ENCODE measurements at regions not wholly inside any gene's neighbourhood (a gene's known extent, or its start where the extent isn't known, plus 50 kb on each side); places are given as distances from the start of the nearest gene placed in this dataset.

DNA sequence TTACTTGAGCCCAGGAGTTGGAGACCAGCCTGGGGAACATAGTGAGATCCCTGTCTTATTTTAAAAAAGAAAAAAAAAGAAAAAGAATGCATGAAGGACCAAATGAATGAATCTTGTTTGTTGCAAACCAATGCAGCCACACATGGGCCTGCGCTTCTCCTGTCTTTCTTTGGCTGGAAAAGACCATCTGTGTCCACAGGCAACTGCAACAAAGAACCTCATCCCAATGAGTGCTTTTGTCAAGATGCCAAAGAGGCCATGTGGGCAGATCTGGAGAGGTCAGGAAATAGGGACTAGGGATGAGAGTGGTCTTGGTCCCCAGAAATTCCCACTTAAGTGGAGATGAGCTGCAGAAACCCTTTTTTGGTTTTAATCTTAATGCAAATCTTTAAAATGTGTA lies 49.8 kb upstream of the DUSP5 start:
- TF ChIP-seq GATA2 (IDR thresholded peaks at IDR 0.05; ENCODE audit: low read depth, low read length) (no peak), GATA3 (IDR thresholded peaks at IDR 0.05; ENCODE audit: low read depth, low read length) (no peak)
